Fibroblast of pulmonary artery (primary cell): ENCODE measurements at regions not wholly inside any gene's neighbourhood (a gene's known extent, or its start where the extent isn't known, plus 50 kb on each side); places are given as distances from the start of the nearest gene placed in this dataset.
A peak's percentile ranks its signal among the peaks of the same experiment; 100 is the strongest.

Experiments
- DNase-seq: peaks from one replicate; pipeline ENCODE4 v3.0.0-alpha.2; 2010; ENCODE audit warnings: low read depth
- H3K4me3 ChIP-seq: replicated peaks from 2 replicates; pipeline ENCODE4 v1.5.1; 2011; ENCODE audit warnings: low read depth, mild to moderate bottlenecking, control low read depth, low read length, moderate library complexity
- CTCF ChIP-seq: IDR thresholded peaks from 2 replicates; pipeline ENCODE4 v1.5.1; 2011; ENCODE audit warnings: mild to moderate bottlenecking, control low read depth, low read length, inconsistent platforms; ENCODE audit errors: missing control alignments

GRCh38 chr4:175427751-175428150 is 384.3 kb downstream of the GPM6A start:
- no peak overlapping the region for H3K4me3 ChIP-seq
- no peak for DNase-seq
- TF ChIP-seq CTCF = no peak

- no peak overlapping the region for H3K4me3 ChIP-seq
- TF ChIP-seq CTCF = no peak
- no peak for DNase-seq
Measured at GRCh38 chr4:175431694-175432093, 380.4 kb downstream of the GPM6A start.

GRCh38 chr4:175435381-175435783 is 376.7 kb downstream of the GPM6A start:
- no peak overlapping the region for H3K4me3 ChIP-seq
- no peak for TF ChIP-seq CTCF
- DNase-seq = peak; percentile 34

- H3K4me3 ChIP-seq = no peak overlapping the region
- no peak for DNase-seq
- no peak for TF ChIP-seq CTCF
Measured at GRCh38 chr4:175436196-175436595, 375.9 kb downstream of the GPM6A start.

GRCh38 chr4:175440786-175441185 is 371.3 kb downstream of the GPM6A start:
- no peak for TF ChIP-seq CTCF
- no peak overlapping the region for H3K4me3 ChIP-seq
- no peak for DNase-seq

GRCh38 chr4:175441256-175441655 is 370.8 kb downstream of the GPM6A start:
- TF ChIP-seq CTCF = no peak
- no peak for DNase-seq
- H3K4me3 ChIP-seq = no peak overlapping the region

- no peak for DNase-seq
- H3K4me3 ChIP-seq = no peak overlapping the region
- peak; percentile 16 for TF ChIP-seq CTCF
Measured at GRCh38 chr4:175443547-175443946, 368.5 kb downstream of the GPM6A start.
